Lower leg skin (tissue), 4 donors: ENCODE measurements at regions not wholly inside any gene's neighbourhood (a gene's known extent, or its start where the extent isn't known, plus 50 kb on each side); places are given as distances from the start of the nearest gene placed in this dataset.

ENCODE experiments used
- DNase-seq, 2 donors: peaks; one replicate each; pipeline ENCODE4 v3.0.0-alpha.2; 2019; ENCODE audit warnings: low spot score in 2 of 2
- H3K4me3 ChIP-seq: fragments of 200-600 bp; sonication (generic); 2 replicates; pipeline ENCODE4 v1.5.1; 2017; ENCODE audit warnings: mild to moderate bottlenecking, low read depth; ENCODE audit not compliant: poor library complexity, severe bottlenecking
- CTCF ChIP-seq, 3 donors: fragments of 450-650 bp; IDR thresholded peaks; one replicate each; pipeline ENCODE4 v1.5.1; 2016; ENCODE audit warnings: antibody characterized with exemption in 3 of 3, mild to moderate bottlenecking in 3 of 3, moderate library complexity in 2 of 3
- POLR2A ChIP-seq, 2 donors: fragments of 450-650 bp; IDR thresholded peaks; one replicate each; pipeline ENCODE4 v1.6.1; 2016 to 2017; ENCODE audit warnings: antibody characterized with exemption in 2 of 2, mild to moderate bottlenecking in 1 of 2, moderate library complexity in 1 of 2
- WGBS, 2 donors: methylation state at CpG; one replicate each; pipeline ENCODE4 v1.1.5; 2018; 5-methylcytosine and 5-hydroxymethylcytosine counted together
- intact Hi-C: fragments of 100-400 bp; cut with DNase I; formaldehyde crosslinking; loops from one replicate; pipeline ENCODE4 v1.15.0; 2023; ENCODE audit warnings: low total_unique reads

DNA sequence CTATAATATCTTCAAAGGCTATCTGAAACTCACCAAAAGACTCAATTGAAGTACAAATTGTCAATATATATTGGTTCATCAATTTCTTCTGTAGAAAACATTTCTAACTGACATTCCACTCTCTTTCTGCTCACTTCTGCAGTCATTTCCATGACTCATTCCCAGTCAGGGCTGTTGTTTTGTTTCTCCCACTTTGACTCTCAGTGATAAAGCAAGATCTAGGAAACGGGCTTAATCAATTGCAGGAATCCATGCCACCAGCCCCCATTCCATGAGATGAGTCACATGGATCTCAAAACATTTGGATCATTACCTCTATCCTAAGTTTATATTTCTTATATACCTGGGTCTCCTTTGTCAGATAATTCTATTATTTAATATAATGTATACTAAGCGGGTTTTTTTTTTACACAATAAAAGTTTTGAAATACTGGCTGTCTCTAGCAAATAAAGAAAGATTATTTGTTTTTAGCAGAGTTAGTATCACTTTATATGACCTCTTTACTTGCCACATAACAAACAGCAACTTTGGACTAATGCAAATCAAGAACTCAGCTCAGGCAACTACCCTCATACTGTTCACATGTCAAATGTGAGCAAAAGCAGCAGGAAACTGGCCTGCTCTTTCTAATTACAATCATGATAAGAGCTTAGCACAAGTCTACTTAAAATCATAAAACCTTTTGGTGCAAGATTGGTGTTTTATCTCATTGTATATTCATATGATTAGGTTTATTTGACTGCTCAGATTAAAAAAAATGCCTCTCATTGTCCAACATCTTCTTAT is 251.1 kb upstream of the PIK3C3 start:
- WGBS, 2 donors, result 51 to 70% methylated on average over 2 of the region's 2 CpGs
- no peak overlapping the region for H3K4me3 ChIP-seq
- intact Hi-C loops, result no loop called here
- DNase-seq, result no peak
- TF ChIP-seq POLR2A (IDR thresholded peaks at IDR 0.05) (no peak), CTCF (IDR thresholded peaks at IDR 0.05) (no peak)

- WGBS, 2 donors, result 81 to 92% methylated on average over 4 of the region's 4 CpGs
- no peak overlapping the region for H3K4me3 ChIP-seq
- intact Hi-C loops, result no loop called here
- DNase-seq, result no peak
- no peak for TF ChIP-seq CTCF (IDR thresholded peaks at IDR 0.05)
- no peak for TF ChIP-seq POLR2A (IDR thresholded peaks at IDR 0.05)
These were observed 254.6 kb upstream of the PIK3C3 start for GRCh38 chr18:41700416-41700815.

GRCh38 chr18:41695441-41695840 is 259.6 kb upstream of the PIK3C3 start:
- intact Hi-C loops, result no loop called here
- no peak for TF ChIP-seq CTCF (IDR thresholded peaks at IDR 0.05)
- no peak for TF ChIP-seq POLR2A (IDR thresholded peaks at IDR 0.05)
- H3K4me3 ChIP-seq, result no peak overlapping the region
- no peak for DNase-seq

DNA sequence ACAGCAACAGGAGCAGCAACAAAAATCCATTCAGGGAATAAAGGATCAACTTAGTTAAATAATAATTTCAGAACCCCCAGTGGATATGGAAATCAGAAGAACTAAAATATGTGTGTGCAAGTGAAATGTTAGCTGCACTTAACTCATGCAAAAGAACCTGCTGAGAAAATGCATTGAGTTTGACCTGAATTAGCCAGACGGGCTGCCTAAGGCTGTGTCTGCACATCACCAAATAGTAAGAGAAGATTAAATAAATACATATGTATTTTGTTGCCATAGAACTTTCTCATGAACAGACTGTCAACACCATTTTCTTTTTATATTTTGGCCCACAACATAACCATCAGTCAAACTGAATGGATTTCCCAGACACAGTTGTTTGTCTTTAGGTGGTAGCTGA is 262.0 kb upstream of the PIK3C3 start:
- H3K4me3 ChIP-seq, result no peak overlapping the region
- intact Hi-C loops, result no loop called here
- TF ChIP-seq POLR2A (IDR thresholded peaks at IDR 0.05) (no peak), CTCF (IDR thresholded peaks at IDR 0.05) (no peak)
- DNase-seq, result no peak
- 40 to 48% methylated on average over 1 of the region's 1 CpG for WGBS, 2 donors

- DNase-seq, result no peak
- intact Hi-C loops, result no loop called here
- 86 to 87% methylated on average over 4 of the region's 4 CpGs for WGBS, 2 donors
- no peak for TF ChIP-seq POLR2A (IDR thresholded peaks at IDR 0.05)
- no peak for TF ChIP-seq CTCF (IDR thresholded peaks at IDR 0.05)
- H3K4me3 ChIP-seq, result no peak overlapping the region
These were observed 264.5 kb upstream of the PIK3C3 start for GRCh38 chr18:41690332-41691127.
